ENCODE measurements at regions not wholly inside any gene's neighbourhood (a gene's known extent, or its start where the extent isn't known, plus 50 kb on each side); places are given as distances from the start of the nearest gene placed in this dataset.

- DNase-seq, result no peak
Observed at GRCh38 chr1:30192969-30193630, 530.3 kb downstream of the MATN1 start.

GRCh38 chr1:30191154-30191702, 532.2 kb downstream of the MATN1 start:
- DNase-seq, result no peak

GRCh38 chr1:30190511-30191153, 532.8 kb downstream of the MATN1 start:
- no peak for DNase-seq

- no peak for DNase-seq
Observed at GRCh38 chr1:30189818-30190500, 533.4 kb downstream of the MATN1 start.

- no peak for DNase-seq
Observed at GRCh38 chr1:30188999-30189398, 534.4 kb downstream of the MATN1 start.

GRCh38 chr1:30188329-30188728, 535.1 kb downstream of the MATN1 start:
- DNase-seq, result no peak

- no peak for DNase-seq
Observed at GRCh38 chr1:30187413-30188023, 535.9 kb downstream of the MATN1 start.

GRCh38 chr1:30186586-30186985, 536.8 kb downstream of the MATN1 start:
- DNase-seq, result no peak

GRCh38 chr1:30185809-30186208, 537.6 kb downstream of the MATN1 start:
- DNase-seq, result no peak

- no peak for DNase-seq
Observed at GRCh38 chr1:30185313-30185712, 538.1 kb downstream of the MATN1 start.

- no peak for DNase-seq
Observed at GRCh38 chr1:30184393-30185141, 538.8 kb downstream of the MATN1 start.

- no peak for DNase-seq
Observed at GRCh38 chr1:30183895-30184294, 539.5 kb downstream of the MATN1 start.

GRCh38 chr1:30183006-30183405, 540.4 kb downstream of the MATN1 start:
- DNase-seq, result no peak

- DNase-seq, result no peak
Observed at GRCh38 chr1:30179942-30180543, 543.3 kb downstream of the MATN1 start.

- no peak for DNase-seq
Observed at GRCh38 chr1:30176477-30176876, 546.9 kb downstream of the MATN1 start.

GRCh38 chr1:30174499-30174898, 548.9 kb downstream of the MATN1 start:
- no peak for DNase-seq

GRCh38 chr1:30173560-30173959, 549.8 kb downstream of the MATN1 start:
- no peak for DNase-seq

- no peak for DNase-seq
Observed at GRCh38 chr1:30172757-30173156, 550.6 kb downstream of the MATN1 start.

- no peak for DNase-seq
Observed at GRCh38 chr1:30172299-30172694, 551.1 kb downstream of the MATN1 start.

- no peak for DNase-seq
Observed at GRCh38 chr1:30171537-30172298, 551.7 kb downstream of the MATN1 start.

- DNase-seq, result no peak
Observed at GRCh38 chr1:30169269-30169668, 554.1 kb downstream of the MATN1 start.

- DNase-seq, result no peak
Observed at GRCh38 chr1:30166174-30166573, 557.2 kb downstream of the MATN1 start.
